Peyer's patch (tissue), 4 donors: ENCODE measurements at regions not wholly inside any gene's neighbourhood (a gene's known extent, or its start where the extent isn't known, plus 50 kb on each side); places are given as distances from the start of the nearest gene placed in this dataset.

Experiments used
- CTCF ChIP-seq, 6 experiments: fragments of 450-650 bp in 4 of 6; fragments of 200-600 bp in 2 of 6; sonication (generic) in 1 of 6; IDR thresholded peaks; one replicate each; pipeline ENCODE4 v1.5.1; 2017 to 2019; ENCODE audit warnings: antibody characterized with exemption in 6 of 6, mild to moderate bottlenecking in 3 of 6, moderate library complexity in 1 of 6
- POLR2A ChIP-seq, 2 donors: fragments of 450-650 bp; IDR thresholded peaks; one replicate each; pipeline ENCODE4 v1.5.1; 2017; ENCODE audit warnings: antibody characterized with exemption in 2 of 2, mild to moderate bottlenecking in 2 of 2, moderate library complexity in 2 of 2

- TF ChIP-seq CTCF (IDR thresholded peaks at IDR 0.05) = no peak
- TF ChIP-seq POLR2A (IDR thresholded peaks at IDR 0.05) = no peak
These were observed 156.4 kb upstream of the MMADHC start for GRCh38 chr2:149743842-149744448.
